ENCODE measurements at regions not wholly inside any gene's neighbourhood (a gene's known extent, or its start where the extent isn't known, plus 50 kb on each side); places are given as distances from the start of the nearest gene placed in this dataset.
"Not testable (repeated sequence)": the region's sequence is repeated elsewhere in the genome, so short reads cannot be mapped to it uniquely, and the experiment has no call there.

GRCh38 chr11:134863294-134863693 is 451.3 kb upstream of the B3GAT1 start:
- DNase-seq: no peak

- no peak for DNase-seq
These were observed 450.6 kb upstream of the B3GAT1 start for GRCh38 chr11:134862587-134863195.

- no peak for DNase-seq
These were observed 450.1 kb upstream of the B3GAT1 start for GRCh38 chr11:134862105-134862502.

- no peak for DNase-seq
These were observed 449.6 kb upstream of the B3GAT1 start for GRCh38 chr11:134861490-134862104.

GRCh38 chr11:134858783-134859480 is 446.9 kb upstream of the B3GAT1 start:
- DNase-seq: no peak

GRCh38 chr11:134857035-134857434 is 445.0 kb upstream of the B3GAT1 start:
- DNase-seq: no peak

GRCh38 chr11:134856056-134856971 is 444.3 kb upstream of the B3GAT1 start:
- DNase-seq: no peak

- DNase-seq: no peak
These were observed 442.2 kb upstream of the B3GAT1 start for GRCh38 chr11:134853992-134854991.

- not testable (repeated sequence) for DNase-seq
These were observed 439.6 kb upstream of the B3GAT1 start for GRCh38 chr11:134851503-134852224.

GRCh38 chr11:134850566-134850965 is 438.5 kb upstream of the B3GAT1 start:
- no peak for DNase-seq

- DNase-seq: no peak
These were observed 437.8 kb upstream of the B3GAT1 start for GRCh38 chr11:134849833-134850232.

- no peak for DNase-seq
These were observed 435.2 kb upstream of the B3GAT1 start for GRCh38 chr11:134847083-134847715.

GRCh38 chr11:134846328-134847082 is 434.5 kb upstream of the B3GAT1 start:
- no peak for DNase-seq

GRCh38 chr11:134845474-134846327 is 433.7 kb upstream of the B3GAT1 start:
- DNase-seq: no peak

GRCh38 chr11:134844838-134845237 is 432.8 kb upstream of the B3GAT1 start:
- DNase-seq: no peak

- DNase-seq: no peak
These were observed 431.7 kb upstream of the B3GAT1 start for GRCh38 chr11:134843735-134844134.

GRCh38 chr11:134843020-134843419 is 431.0 kb upstream of the B3GAT1 start:
- DNase-seq: no peak

- no peak for DNase-seq
These were observed 429.9 kb upstream of the B3GAT1 start for GRCh38 chr11:134841972-134842371.

- no peak for DNase-seq
These were observed 429.4 kb upstream of the B3GAT1 start for GRCh38 chr11:134841411-134841810.
